ENCODE measurements at regions not wholly inside any gene's neighbourhood (a gene's known extent, or its start where the extent isn't known, plus 50 kb on each side); places are given as distances from the start of the nearest gene placed in this dataset.

DNA sequence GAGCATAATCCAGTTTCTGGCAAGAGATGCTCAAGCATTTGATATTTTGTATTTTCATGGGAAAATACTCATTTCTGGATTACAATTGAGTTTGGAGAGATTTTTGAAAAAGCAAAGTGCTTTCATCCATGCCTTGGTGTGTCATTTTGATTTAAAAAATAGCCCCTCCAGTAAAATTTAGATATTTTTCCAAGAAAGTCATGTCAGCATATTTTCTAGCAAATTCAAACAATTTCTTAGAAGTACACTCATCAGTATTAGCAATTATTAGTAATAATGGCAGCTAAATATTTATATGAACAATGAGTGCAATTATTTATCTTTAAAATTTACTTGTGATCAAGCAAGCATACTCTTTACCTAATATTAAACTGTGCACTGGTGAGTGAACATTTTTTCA, 102.2 kb upstream of the TMEM161B start:
- H4K20me1 ChIP-seq (ENCODE audit: insufficient read depth, low read length): no peaks in the 10 kb centered on the region
- TF ChIP-seq EZH2 (IDR thresholded peaks at IDR 0.05; ENCODE audit: insufficient read depth, low read length): no peak
- TF ChIP-seq, protein P1, sequence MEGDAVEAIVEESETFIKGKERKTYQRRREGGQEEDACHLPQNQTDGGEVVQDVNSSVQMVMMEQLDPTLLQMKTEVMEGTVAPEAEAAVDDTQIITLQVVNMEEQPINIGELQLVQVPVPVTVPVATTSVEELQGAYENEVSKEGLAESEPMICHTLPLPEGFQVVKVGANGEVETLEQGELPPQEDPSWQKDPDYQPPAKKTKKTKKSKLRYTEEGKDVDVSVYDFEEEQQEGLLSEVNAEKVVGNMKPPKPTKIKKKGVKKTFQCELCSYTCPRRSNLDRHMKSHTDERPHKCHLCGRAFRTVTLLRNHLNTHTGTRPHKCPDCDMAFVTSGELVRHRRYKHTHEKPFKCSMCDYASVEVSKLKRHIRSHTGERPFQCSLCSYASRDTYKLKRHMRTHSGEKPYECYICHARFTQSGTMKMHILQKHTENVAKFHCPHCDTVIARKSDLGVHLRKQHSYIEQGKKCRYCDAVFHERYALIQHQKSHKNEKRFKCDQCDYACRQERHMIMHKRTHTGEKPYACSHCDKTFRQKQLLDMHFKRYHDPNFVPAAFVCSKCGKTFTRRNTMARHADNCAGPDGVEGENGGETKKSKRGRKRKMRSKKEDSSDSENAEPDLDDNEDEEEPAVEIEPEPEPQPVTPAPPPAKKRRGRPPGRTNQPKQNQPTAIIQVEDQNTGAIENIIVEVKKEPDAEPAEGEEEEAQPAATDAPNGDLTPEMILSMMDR (IDR thresholded peaks at IDR 0.05; ENCODE audit: insufficient read depth, low read depth, low read length): no peak
- no peak for DNase-seq (ENCODE audit: low read depth)
- Mint-ChIP-seq H3K27me3 (ENCODE audit: low read depth, unreplicated experiment) (no peaks in the 10 kb centered on the region), H3K9me3 (ENCODE audit: unreplicated experiment) (no peaks in the 10 kb centered on the region), H3K27ac (ENCODE audit: unreplicated experiment) (no peak overlapping the region), H3K4me1 (ENCODE audit: low read depth, unreplicated experiment) (no peaks in the 10 kb centered on the region), H3K4me3 (ENCODE audit: unreplicated experiment) (no peak overlapping the region), H3K36me3 (ENCODE audit: low read depth, unreplicated experiment) (no peaks in the 10 kb centered on the region)
- no peak overlapping the region for H2AFZ ChIP-seq (ENCODE audit: low read depth, low read length)
- H3K9me3 ChIP-seq (ENCODE audit: insufficient read depth, low read depth, low read length): no peaks in the 10 kb centered on the region
- H3K27ac ChIP-seq (ENCODE audit: low read depth, low read length): no peak overlapping the region
- no peak overlapping the region for H3K4me2 ChIP-seq (ENCODE audit: low read length)
- FAIRE-seq: no peak
- no peaks in the 10 kb centered on the region for H3K36me3 ChIP-seq (ENCODE audit: insufficient read depth, low read length)
- no peak overlapping the region for H3K9ac ChIP-seq (ENCODE audit: low read length)
- no peaks in the 10 kb centered on the region for H3K79me2 ChIP-seq (ENCODE audit: insufficient read depth, low read length)
- no peaks in the 10 kb centered on the region for H3K27me3 ChIP-seq (ENCODE audit: insufficient read depth, low read length)
- no peak overlapping the region for H3K4me3 ChIP-seq (ENCODE audit: insufficient read depth, low read depth, low read length)
- no peaks in the 10 kb centered on the region for H3K4me1 ChIP-seq (ENCODE audit: insufficient read depth, low read length)

DNA sequence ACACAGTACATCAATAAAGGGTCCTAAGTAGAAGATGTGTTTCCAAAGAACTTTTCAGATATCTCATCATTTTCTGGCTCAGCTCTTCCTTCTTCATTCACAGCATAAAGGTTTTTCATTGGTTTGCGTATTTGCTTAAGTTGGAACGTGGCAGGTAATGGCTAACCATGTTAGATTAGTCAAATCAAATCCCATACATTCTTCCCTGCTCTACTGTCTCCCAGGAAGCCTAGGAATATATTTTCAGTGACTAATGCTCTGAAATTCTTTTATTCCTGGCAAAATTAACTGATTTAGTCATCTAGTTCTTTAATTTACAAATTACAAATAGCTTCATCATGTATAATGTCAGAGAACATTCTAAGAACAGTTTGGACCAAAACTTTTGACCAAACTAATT, 99.6 kb upstream of the TMEM161B start:
- Mint-ChIP-seq H3K4me3 (ENCODE audit: unreplicated experiment) (no peak overlapping the region), H3K27ac (ENCODE audit: unreplicated experiment) (no peak overlapping the region), H3K9me3 (ENCODE audit: unreplicated experiment) (no peaks in the 10 kb centered on the region), H3K27me3 (ENCODE audit: low read depth, unreplicated experiment) (no peaks in the 10 kb centered on the region), H3K36me3 (ENCODE audit: low read depth, unreplicated experiment) (no peaks in the 10 kb centered on the region), H3K4me1 (ENCODE audit: low read depth, unreplicated experiment) (no peaks in the 10 kb centered on the region)
- DNase-seq (ENCODE audit: low read depth): peak; percentile 59
- H3K9me3 ChIP-seq (ENCODE audit: insufficient read depth, low read depth, low read length): no peaks in the 10 kb centered on the region
- no peaks in the 10 kb centered on the region for H3K36me3 ChIP-seq (ENCODE audit: insufficient read depth, low read length)
- no peaks in the 10 kb centered on the region for H3K4me1 ChIP-seq (ENCODE audit: insufficient read depth, low read length)
- H2AFZ ChIP-seq (ENCODE audit: low read depth, low read length): no peak overlapping the region
- H3K9ac ChIP-seq (ENCODE audit: low read length): no peak overlapping the region
- H3K79me2 ChIP-seq (ENCODE audit: insufficient read depth, low read length): no peaks in the 10 kb centered on the region
- no peak overlapping the region for H3K4me2 ChIP-seq (ENCODE audit: low read length)
- no peak overlapping the region for H3K27ac ChIP-seq (ENCODE audit: low read depth, low read length)
- H3K27me3 ChIP-seq (ENCODE audit: insufficient read depth, low read length): no peaks in the 10 kb centered on the region
- FAIRE-seq: no peak
- no peaks in the 10 kb centered on the region for H4K20me1 ChIP-seq (ENCODE audit: insufficient read depth, low read length)
- TF ChIP-seq, protein P1 (IDR thresholded peaks at IDR 0.05; ENCODE audit: insufficient read depth, low read depth, low read length): no peak
- no peak for TF ChIP-seq EZH2 (IDR thresholded peaks at IDR 0.05; ENCODE audit: insufficient read depth, low read length)
- H3K4me3 ChIP-seq (ENCODE audit: insufficient read depth, low read depth, low read length): no peak overlapping the region

DNA sequence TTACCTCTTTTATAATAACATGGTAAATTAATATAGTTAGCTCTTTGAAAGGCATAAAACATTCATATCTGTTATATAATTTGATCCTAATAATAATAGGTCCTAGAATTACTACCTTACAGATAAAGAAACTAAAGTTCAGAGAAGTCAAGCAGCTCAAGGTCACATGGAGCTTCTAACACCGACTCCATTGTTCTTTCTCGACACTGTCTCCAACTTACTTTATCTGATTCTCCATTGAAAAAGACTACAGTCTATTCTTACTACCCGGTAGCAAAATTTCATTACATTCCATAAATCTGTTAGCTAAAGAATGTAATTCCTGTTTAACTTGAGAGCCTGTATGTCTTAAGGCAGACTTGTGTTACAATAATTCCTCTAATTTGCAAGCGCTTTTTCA, 96.3 kb upstream of the TMEM161B start:
- Mint-ChIP-seq H3K9me3 (ENCODE audit: unreplicated experiment) (no peaks in the 10 kb centered on the region), H3K4me1 (ENCODE audit: low read depth, unreplicated experiment) (no peaks in the 10 kb centered on the region), H3K27ac (ENCODE audit: unreplicated experiment) (no peak overlapping the region), H3K27me3 (ENCODE audit: low read depth, unreplicated experiment) (no peaks in the 10 kb centered on the region), H3K36me3 (ENCODE audit: low read depth, unreplicated experiment) (no peaks in the 10 kb centered on the region), H3K4me3 (ENCODE audit: unreplicated experiment) (no peak overlapping the region)
- FAIRE-seq: no peak
- no peak overlapping the region for H3K27ac ChIP-seq (ENCODE audit: low read depth, low read length)
- H3K79me2 ChIP-seq (ENCODE audit: insufficient read depth, low read length): no peaks in the 10 kb centered on the region
- H3K9me3 ChIP-seq (ENCODE audit: insufficient read depth, low read depth, low read length): no peaks in the 10 kb centered on the region
- H3K36me3 ChIP-seq (ENCODE audit: insufficient read depth, low read length): no peaks in the 10 kb centered on the region
- no peaks in the 10 kb centered on the region for H3K27me3 ChIP-seq (ENCODE audit: insufficient read depth, low read length)
- no peak overlapping the region for H3K4me3 ChIP-seq (ENCODE audit: insufficient read depth, low read depth, low read length)
- no peak overlapping the region for H3K4me2 ChIP-seq (ENCODE audit: low read length)
- no peaks in the 10 kb centered on the region for H4K20me1 ChIP-seq (ENCODE audit: insufficient read depth, low read length)
- DNase-seq (ENCODE audit: low read depth): no peak
- no peak overlapping the region for H3K9ac ChIP-seq (ENCODE audit: low read length)
- H3K4me1 ChIP-seq (ENCODE audit: insufficient read depth, low read length): no peaks in the 10 kb centered on the region
- H2AFZ ChIP-seq (ENCODE audit: low read depth, low read length): no peak overlapping the region
- TF ChIP-seq EZH2 (IDR thresholded peaks at IDR 0.05; ENCODE audit: insufficient read depth, low read length): no peak
- TF ChIP-seq, protein P1 (IDR thresholded peaks at IDR 0.05; ENCODE audit: insufficient read depth, low read depth, low read length): no peak
